Stimulated activated CD4-positive, alpha-beta T cell treated with anti-CD3 and anti-CD28 coated beads, Interleukin-4, amount 100 ng/mL, for 48 hours (primary cell): ENCODE measurements at regions not wholly inside any gene's neighbourhood (a gene's known extent, or its start where the extent isn't known, plus 50 kb on each side); places are given as distances from the start of the nearest gene placed in this dataset.
"Not testable (repeated sequence)": the region's sequence is repeated elsewhere in the genome, so short reads cannot be mapped to it uniquely, and the experiment has no call there.

ENCODE experiments used
- DNase-seq, 2 donors: peaks; one replicate each; pipeline ENCODE4 v3.0.0-alpha.2; 2020; ENCODE audit warnings: low read depth in 2 of 2

- DNase-seq: no peak
Measured at GRCh38 chr21:17388226-17388625, 124.6 kb upstream of the CXADR start.

GRCh38 chr21:17389311-17389710 lies 123.5 kb upstream of the CXADR start:
- DNase-seq: no peak

- DNase-seq: no peak
Measured at GRCh38 chr21:17390569-17390968, 122.3 kb upstream of the CXADR start.

GRCh38 chr21:17391811-17392340 lies 121.0 kb upstream of the CXADR start:
- DNase-seq: no peak

DNA sequence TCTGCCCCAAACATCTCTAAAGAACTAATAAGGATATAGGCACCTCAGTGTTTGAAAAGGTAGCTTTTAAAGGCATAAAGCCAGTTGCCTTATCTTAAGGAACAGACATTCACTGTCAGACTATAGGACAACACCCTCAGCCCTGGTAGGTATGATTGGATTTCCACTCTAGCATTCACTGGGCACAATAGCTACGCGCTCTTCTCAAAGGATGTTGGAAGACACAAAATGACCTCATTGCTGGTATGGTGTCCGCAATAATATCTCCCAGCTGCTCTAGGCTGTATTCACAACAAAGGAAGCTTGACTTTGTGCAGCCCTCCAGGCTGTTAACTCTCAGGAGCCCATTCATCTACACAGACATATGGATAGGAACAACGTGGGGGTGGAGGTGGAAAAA lies 119.4 kb upstream of the CXADR start:
- DNase-seq: no peak

GRCh38 chr21:17396948-17397347 lies 115.9 kb upstream of the CXADR start:
- no peak for DNase-seq

DNA sequence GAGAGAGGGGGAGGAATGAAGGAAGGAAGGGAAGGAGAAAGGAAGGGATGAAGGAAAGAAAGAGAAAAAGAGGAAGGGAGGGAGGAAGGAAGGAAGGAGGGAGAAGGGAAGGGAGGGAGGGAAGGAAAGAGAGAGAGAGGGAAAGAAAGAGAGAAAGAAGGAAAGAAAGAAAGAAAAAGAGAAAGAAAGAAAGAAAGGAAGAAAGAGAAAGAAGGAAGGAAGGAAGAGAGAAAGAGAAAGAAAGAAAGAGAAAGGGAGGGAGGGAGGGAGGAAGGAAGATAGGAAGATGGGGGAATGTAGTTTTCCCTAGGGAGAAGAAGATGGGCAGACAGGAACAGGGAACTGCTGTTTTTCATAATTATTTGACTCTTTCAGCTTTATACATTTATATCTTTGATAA lies 115.1 kb upstream of the CXADR start:
- no peak for DNase-seq

- not testable (repeated sequence) for DNase-seq
Measured at GRCh38 chr21:17398954-17399353, 113.9 kb upstream of the CXADR start.

DNA sequence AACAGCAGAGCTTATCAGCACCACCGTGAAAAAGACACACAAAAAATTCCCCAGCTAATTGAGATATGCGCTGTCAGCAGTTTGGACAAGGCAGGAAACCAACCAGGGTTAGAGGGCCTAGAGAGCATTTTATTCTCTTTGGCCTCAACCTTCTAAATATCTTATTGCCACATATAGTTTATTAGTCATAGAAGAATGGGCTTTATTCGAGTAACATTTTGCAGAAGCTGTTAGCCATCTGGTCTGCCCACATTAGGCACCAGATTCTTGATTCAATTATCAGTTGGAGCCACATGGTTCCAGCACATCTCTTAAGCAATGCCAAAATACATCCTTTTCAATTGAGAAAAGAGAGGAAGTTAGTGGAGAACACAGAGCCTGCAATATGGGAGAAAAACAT lies 109.9 kb upstream of the CXADR start:
- no peak for DNase-seq

GRCh38 chr21:17406202-17406601 lies 106.6 kb upstream of the CXADR start:
- DNase-seq: no peak

GRCh38 chr21:17414766-17415165 lies 98.1 kb upstream of the CXADR start:
- no peak for DNase-seq

DNA sequence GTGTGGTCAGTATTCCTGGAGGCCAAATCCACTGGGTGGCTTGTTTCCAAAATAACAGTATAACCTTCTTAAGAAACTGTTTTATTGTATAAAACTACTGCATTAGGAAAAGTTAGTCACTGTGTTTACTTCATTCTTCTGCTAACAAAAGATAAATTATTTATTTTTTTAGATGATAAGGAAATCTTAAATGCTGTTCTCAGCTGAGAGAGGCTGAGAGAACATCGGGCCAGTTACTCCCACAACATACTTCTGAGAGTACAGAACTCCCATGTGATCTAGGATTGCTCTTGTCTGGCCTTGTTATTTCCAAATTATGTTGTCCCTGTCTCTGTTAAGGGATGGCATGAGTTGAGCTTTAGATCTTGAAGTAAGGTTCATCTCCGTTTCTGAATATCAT lies 96.7 kb upstream of the CXADR start:
- DNase-seq: no peak

- DNase-seq: no peak
Measured at GRCh38 chr21:17422931-17423330, 89.9 kb upstream of the CXADR start.

DNA sequence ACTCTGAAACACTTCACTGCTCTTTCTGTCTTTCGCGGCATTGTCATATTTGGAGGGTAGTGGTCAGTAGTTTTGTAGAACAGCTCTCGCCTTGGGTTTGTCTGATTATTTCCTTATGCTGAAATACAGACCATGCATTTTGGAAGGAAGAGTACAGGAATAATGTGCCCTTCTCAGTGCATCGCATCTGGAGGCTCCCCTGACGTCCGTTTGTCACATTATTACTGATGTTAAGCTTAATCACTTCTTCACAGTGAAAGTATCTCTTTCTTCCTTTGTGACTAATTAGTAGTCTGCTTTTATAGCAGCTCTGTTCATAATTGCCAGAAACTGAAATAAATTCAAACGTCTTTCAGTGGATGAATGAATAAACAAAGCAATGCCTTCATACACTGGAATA lies 85.7 kb upstream of the CXADR start:
- DNase-seq: no peak

DNA sequence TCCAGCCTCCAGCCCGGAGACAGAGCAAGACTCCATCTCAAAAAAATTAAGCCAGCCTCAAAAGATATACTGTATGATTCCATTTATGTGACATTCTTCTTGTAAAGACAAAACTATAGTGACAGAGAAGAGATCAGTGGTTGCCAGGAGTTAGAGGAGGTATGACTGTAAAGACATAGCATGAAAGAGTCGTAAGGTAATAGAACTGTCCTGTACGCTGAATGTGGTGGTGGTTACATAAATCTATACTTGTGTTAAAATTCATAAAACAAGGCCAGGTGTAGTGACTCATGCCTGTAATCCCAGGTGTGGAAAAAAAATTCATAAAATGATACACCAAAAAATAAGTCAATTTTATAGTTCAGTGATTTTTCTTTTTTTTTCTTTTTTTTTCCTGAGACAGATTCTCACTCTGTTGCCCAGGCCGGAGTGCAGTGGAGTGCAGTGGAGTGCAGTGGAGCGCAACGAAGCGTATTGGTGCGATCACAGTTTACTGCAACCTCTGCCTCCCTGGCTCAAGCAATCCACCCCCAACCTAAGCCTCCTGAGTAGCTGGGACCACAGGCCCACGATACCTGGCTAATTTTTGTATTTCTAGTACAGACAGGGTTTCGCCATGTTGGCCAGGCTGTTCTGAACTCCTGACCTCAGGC lies 84.9 kb upstream of the CXADR start:
- no peak for DNase-seq

- DNase-seq: no peak
Measured at GRCh38 chr21:17428484-17428869, 84.4 kb upstream of the CXADR start.

GRCh38 chr21:17428980-17429379 lies 83.9 kb upstream of the CXADR start:
- DNase-seq: no peak

DNA sequence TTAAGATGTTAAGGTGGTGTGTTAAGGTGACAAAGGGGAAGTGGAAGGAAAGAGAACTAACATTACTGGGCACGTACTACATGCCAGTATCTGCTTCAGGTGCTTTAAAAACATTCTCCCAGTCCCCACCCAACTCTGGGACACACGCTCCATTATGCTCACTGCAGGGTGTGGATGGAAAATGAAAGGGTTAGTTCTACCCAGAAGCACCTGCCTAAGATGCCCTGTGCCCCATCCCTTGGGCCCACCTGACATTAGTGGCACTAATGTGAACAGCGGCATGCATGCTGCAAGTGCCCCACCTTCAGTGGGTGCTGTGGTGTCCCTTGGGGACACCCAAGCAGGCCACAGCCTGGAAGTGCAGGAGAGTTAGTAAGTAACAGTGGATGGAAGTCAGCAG lies 82.9 kb upstream of the CXADR start:
- no peak for DNase-seq

GRCh38 chr21:17432732-17433057 lies 80.1 kb upstream of the CXADR start:
- DNase-seq: no peak

GRCh38 chr21:17433730-17434129 lies 79.1 kb upstream of the CXADR start:
- no peak for DNase-seq

DNA sequence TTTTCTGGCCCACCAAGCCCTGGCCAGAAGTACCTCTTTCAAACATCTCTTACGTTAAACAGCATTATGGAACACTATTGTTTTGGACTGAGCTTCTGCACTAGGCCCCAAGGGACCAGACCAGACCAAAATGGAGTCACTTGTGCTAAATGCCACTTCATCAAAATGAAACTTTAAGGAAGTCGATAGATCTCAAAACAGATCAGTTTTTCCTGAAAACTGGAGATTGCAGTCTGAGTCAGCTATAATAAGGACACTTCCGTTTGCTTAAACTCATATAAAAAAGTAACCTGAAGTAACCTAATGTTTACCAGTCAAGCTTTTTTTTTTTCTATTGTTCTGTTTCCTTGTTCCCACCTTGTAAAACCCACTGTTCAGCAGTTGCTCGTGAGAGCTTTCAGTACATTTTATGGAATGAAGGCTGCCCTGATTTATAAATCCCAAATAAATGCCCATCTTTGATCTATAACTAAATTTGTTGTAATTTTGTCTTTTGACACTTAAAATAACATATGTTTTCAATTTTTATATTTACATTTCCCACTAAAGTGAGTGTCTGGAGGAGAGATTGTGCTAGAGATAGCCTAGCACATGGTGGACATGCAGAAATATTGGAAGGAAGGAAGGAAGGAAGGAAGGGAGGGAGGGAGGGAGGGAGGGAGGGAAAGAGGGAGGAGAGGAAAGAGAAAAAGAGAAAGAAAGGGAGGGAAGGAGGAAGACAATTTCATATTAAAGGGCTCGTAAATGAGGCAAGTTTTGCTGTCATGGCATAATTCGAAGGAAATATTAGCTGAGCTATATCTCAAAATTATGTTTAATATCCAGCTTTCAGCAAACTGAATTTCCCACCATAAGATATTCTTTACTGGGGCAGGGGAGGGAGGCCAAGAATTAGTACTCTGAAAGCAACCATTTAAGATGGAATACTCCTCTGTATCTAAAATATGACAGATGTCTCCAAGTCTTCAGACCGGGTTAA lies 77.0 kb upstream of the CXADR start:
- DNase-seq: no peak

DNA sequence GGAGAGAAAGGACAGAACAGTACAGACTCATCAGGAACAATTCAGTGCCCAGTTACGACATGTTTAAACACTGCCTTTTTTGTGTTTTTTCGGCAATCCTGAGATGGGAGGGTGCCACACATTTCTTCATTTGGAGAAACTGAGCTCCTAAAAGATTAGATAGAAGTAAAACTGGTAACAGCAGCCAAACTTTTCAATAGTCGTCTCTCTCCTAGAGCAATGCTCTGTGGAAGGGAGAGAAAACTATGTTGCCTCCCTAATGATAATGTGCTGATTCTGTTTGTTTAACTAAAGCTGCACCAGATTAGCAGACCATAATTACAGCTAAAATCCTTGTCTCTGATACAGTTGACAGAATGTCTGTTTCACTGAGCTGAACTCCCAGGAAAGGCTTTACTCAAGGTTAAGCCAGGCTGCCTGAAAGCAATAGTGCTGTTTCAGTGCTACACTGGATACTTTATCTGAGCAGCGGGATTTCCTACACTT lies 76.2 kb upstream of the CXADR start:
- DNase-seq: no peak

DNA sequence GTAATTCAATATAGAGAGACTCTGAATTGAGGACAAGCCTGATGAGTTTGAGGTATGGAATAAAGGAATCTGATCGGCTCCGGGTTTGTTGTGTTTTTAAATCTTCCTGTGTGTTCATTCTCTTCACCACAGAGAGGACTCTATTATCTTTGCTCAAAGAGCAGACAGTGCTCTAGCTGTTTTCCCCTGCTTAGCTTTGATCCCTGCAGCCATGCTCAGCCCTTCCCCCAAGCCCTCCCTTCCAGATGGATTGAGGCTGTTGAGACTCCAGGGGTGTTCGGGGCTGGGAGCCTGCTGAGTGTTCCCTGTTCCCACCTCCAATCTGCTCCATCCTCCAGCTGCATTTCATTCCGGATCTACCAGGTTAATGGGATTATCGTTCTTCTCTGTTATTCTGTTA lies 74.2 kb upstream of the CXADR start:
- DNase-seq: no peak
